ENCODE measurements at regions not wholly inside any gene's neighbourhood (a gene's known extent, or its start where the extent isn't known, plus 50 kb on each side); places are given as distances from the start of the nearest gene placed in this dataset.

GRCh38 chr1:38436006-38436405, 389.4 kb upstream of the POU3F1 start:
- no peak overlapping the region for H2AFZ ChIP-seq (ENCODE audit: low read length)
- H3K36me3 ChIP-seq (ENCODE audit: control insufficient read depth, insufficient read depth, low read length): no peaks in the 10 kb centered on the region
- no peak overlapping the region for H3K4me3 ChIP-seq (replicated peaks in 1 of 4; ENCODE audit: control extremely low read depth in 1 of 4, insufficient read depth in 1 of 4, low read depth in 3 of 4, low read length in 4 of 4)
- H3K4me2 ChIP-seq (ENCODE audit: extremely low read depth, insufficient read depth, low read length): no peak overlapping the region
- no peaks in the 10 kb centered on the region for H3K4me1 ChIP-seq (ENCODE audit: control insufficient read depth, extremely low read depth, insufficient read depth, low read length)
- TF ChIP-seq, protein P1, sequence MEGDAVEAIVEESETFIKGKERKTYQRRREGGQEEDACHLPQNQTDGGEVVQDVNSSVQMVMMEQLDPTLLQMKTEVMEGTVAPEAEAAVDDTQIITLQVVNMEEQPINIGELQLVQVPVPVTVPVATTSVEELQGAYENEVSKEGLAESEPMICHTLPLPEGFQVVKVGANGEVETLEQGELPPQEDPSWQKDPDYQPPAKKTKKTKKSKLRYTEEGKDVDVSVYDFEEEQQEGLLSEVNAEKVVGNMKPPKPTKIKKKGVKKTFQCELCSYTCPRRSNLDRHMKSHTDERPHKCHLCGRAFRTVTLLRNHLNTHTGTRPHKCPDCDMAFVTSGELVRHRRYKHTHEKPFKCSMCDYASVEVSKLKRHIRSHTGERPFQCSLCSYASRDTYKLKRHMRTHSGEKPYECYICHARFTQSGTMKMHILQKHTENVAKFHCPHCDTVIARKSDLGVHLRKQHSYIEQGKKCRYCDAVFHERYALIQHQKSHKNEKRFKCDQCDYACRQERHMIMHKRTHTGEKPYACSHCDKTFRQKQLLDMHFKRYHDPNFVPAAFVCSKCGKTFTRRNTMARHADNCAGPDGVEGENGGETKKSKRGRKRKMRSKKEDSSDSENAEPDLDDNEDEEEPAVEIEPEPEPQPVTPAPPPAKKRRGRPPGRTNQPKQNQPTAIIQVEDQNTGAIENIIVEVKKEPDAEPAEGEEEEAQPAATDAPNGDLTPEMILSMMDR (conservative IDR thresholded peaks at IDR 0.05 in 1 of 2, IDR thresholded peaks at IDR 0.05 in 1 of 2; ENCODE audit: low read depth in 1 of 2, low read length in 2 of 2): no peak
- TF ChIP-seq EZH2 (IDR thresholded peaks at IDR 0.05; ENCODE audit: low read length, missing control alignments): no peak
- no peaks in the 10 kb centered on the region for H3K9me3 ChIP-seq (ENCODE audit: control insufficient read depth, insufficient read depth, low read depth, low read length)
- no peaks in the 10 kb centered on the region for H3K79me2 ChIP-seq (ENCODE audit: control insufficient read depth, insufficient read depth, low read length)
- no peak for DNase-seq (ENCODE audit: low read depth in 2 of 2)
- no peak overlapping the region for H3K27ac ChIP-seq (ENCODE audit: insufficient read depth, low read length)
- H4K20me1 ChIP-seq (ENCODE audit: control insufficient read depth, extremely low read depth, insufficient read depth, low read length): no peaks in the 10 kb centered on the region
- H3K27me3 ChIP-seq (ENCODE audit: control insufficient read depth, insufficient read depth, low read length): no peaks in the 10 kb centered on the region
- no peak overlapping the region for H3K9ac ChIP-seq (ENCODE audit: insufficient read depth, low read length)

GRCh38 chr1:38433084-38433722, 386.6 kb upstream of the POU3F1 start:
- Histone ChIP-seq H4K20me1 (ENCODE audit: control insufficient read depth, extremely low read depth, insufficient read depth, low read length) (no peaks in the 10 kb centered on the region), H3K9me3 (ENCODE audit: control insufficient read depth, insufficient read depth, low read depth, low read length) (no peaks in the 10 kb centered on the region), H3K4me3 (replicated peaks in 1 of 4; ENCODE audit: control extremely low read depth in 1 of 4, insufficient read depth in 1 of 4, low read depth in 3 of 4, low read length in 4 of 4) (no peak overlapping the region), H3K4me2 (ENCODE audit: extremely low read depth, insufficient read depth, low read length) (no peak overlapping the region), H3K27ac (ENCODE audit: insufficient read depth, low read length) (no peak overlapping the region), H3K9ac (ENCODE audit: insufficient read depth, low read length) (no peak overlapping the region), H3K79me2 (ENCODE audit: control insufficient read depth, insufficient read depth, low read length) (no peaks in the 10 kb centered on the region), H3K27me3 (ENCODE audit: control insufficient read depth, insufficient read depth, low read length) (no peaks in the 10 kb centered on the region), H3K36me3 (ENCODE audit: control insufficient read depth, insufficient read depth, low read length) (no peaks in the 10 kb centered on the region), H2AFZ (ENCODE audit: low read length) (no peak overlapping the region), H3K4me1 (ENCODE audit: control insufficient read depth, extremely low read depth, insufficient read depth, low read length) (no peaks in the 10 kb centered on the region)
- no peak for DNase-seq (ENCODE audit: low read depth in 2 of 2)
- no peak for TF ChIP-seq EZH2 (IDR thresholded peaks at IDR 0.05; ENCODE audit: low read length, missing control alignments)
- TF ChIP-seq, protein P1 (conservative IDR thresholded peaks at IDR 0.05 in 1 of 2, IDR thresholded peaks at IDR 0.05 in 1 of 2; ENCODE audit: low read depth in 1 of 2, low read length in 2 of 2): no peak

- no peaks in the 10 kb centered on the region for H3K36me3 ChIP-seq (ENCODE audit: control insufficient read depth, insufficient read depth, low read length)
- TF ChIP-seq EZH2 (IDR thresholded peaks at IDR 0.05; ENCODE audit: low read length, missing control alignments): no peak
- TF ChIP-seq, protein P1 (conservative IDR thresholded peaks at IDR 0.05 in 1 of 2, IDR thresholded peaks at IDR 0.05 in 1 of 2; ENCODE audit: low read depth in 1 of 2, low read length in 2 of 2): no peak
Measured at GRCh38 chr1:38431535-38432376, 385.2 kb upstream of the POU3F1 start.

More at GRCh38 chr1:38431535-38432376, 385.2 kb upstream of the POU3F1 start:
- Histone ChIP-seq H3K27ac (ENCODE audit: insufficient read depth, low read length) (no peak overlapping the region), H4K20me1 (ENCODE audit: control insufficient read depth, extremely low read depth, insufficient read depth, low read length) (no peaks in the 10 kb centered on the region), H3K79me2 (ENCODE audit: control insufficient read depth, insufficient read depth, low read length) (no peaks in the 10 kb centered on the region), H3K9me3 (ENCODE audit: control insufficient read depth, insufficient read depth, low read depth, low read length) (no peaks in the 10 kb centered on the region), H3K4me2 (ENCODE audit: extremely low read depth, insufficient read depth, low read length) (no peak overlapping the region), H2AFZ (ENCODE audit: low read length) (no peak overlapping the region), H3K27me3 (ENCODE audit: control insufficient read depth, insufficient read depth, low read length) (no peaks in the 10 kb centered on the region), H3K9ac (ENCODE audit: insufficient read depth, low read length) (no peak overlapping the region), H3K4me3 (replicated peaks in 1 of 4; ENCODE audit: control extremely low read depth in 1 of 4, insufficient read depth in 1 of 4, low read depth in 3 of 4, low read length in 4 of 4) (no peak overlapping the region), H3K4me1 (ENCODE audit: control insufficient read depth, extremely low read depth, insufficient read depth, low read length) (no peaks in the 10 kb centered on the region)
- DNase-seq (ENCODE audit: low read depth in 2 of 2): no peak

Data from fibroblast of lung (primary cell).